GM20000 (cell line): ENCODE measurements at regions not wholly inside any gene's neighbourhood (a gene's known extent, or its start where the extent isn't known, plus 50 kb on each side); places are given as distances from the start of the nearest gene placed in this dataset.

Source experiments
- DNase-seq: peaks from one replicate; pipeline ENCODE4 v3.0.0; 2012; ENCODE audit warnings: low spot score
- TF ChIP-seq, protein P1 (sequence below): IDR thresholded peaks from 2 replicates; pipeline ENCODE4 v1.5.1; 2012; ENCODE audit warnings: mild to moderate bottlenecking, control low read depth; ENCODE audit errors: extremely low read depth, missing control alignments

DNA sequence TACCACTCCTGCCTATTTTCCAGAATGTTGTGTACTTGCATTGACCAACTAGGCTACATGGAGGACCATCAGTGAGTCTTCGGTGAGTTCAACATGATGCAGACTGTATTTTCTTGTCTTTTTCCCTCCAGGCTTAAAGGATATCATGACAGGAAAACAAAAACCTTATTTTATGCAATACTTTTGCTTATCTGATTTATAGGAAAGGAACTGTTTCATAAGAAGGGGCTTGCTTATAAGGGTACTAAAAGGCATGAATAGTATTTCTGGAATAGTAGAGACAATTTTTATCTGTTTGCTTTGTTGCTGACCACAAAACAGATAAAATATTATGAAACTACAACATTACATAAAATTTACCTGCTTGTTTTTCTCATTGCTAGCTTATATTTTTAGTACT, 374.7 kb downstream of the KLF5 start:
- TF ChIP-seq, protein P1, sequence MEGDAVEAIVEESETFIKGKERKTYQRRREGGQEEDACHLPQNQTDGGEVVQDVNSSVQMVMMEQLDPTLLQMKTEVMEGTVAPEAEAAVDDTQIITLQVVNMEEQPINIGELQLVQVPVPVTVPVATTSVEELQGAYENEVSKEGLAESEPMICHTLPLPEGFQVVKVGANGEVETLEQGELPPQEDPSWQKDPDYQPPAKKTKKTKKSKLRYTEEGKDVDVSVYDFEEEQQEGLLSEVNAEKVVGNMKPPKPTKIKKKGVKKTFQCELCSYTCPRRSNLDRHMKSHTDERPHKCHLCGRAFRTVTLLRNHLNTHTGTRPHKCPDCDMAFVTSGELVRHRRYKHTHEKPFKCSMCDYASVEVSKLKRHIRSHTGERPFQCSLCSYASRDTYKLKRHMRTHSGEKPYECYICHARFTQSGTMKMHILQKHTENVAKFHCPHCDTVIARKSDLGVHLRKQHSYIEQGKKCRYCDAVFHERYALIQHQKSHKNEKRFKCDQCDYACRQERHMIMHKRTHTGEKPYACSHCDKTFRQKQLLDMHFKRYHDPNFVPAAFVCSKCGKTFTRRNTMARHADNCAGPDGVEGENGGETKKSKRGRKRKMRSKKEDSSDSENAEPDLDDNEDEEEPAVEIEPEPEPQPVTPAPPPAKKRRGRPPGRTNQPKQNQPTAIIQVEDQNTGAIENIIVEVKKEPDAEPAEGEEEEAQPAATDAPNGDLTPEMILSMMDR: no peak
- DNase-seq: no peak

DNA sequence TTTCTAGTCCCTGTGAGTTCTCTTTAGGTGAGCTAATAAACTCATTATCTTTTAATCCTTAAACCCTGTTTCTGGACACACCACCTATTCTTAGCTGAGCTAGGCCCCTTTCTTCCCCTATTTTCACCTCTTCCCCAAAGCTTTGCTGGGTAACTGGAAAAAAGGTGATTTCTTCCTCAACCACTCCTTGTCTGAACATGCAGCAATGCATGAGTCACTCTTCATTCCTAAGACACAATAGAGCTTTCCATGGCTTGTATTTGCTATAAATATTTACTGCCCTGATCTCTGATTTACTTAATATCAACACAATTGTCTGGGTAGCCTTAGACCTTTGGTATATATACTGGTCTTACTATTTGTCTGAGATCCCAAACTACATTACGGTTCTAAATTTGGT, 370.9 kb downstream of the KLF5 start:
- TF ChIP-seq, protein P1: no peak
- DNase-seq: no peak

DNA sequence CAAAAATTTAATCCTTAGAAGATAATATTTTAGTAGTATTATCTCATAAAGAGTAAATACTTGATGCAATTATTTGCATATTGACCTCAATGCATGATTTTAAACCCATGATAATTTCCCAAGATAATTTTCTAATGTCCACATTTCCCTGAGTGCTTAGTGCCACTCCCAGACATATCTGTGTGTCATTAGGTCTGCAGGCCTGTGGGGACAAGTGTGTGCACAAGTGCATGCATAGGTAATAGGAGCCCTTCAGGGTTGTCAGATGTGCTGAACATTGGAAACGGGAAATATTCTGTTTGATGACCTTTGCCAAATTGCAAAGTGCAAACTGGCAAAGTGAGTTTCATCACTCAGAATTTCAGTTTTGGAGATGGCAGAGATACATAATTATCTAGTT, 369.9 kb downstream of the KLF5 start:
- TF ChIP-seq, protein P1: no peak
- DNase-seq: no peak

DNA sequence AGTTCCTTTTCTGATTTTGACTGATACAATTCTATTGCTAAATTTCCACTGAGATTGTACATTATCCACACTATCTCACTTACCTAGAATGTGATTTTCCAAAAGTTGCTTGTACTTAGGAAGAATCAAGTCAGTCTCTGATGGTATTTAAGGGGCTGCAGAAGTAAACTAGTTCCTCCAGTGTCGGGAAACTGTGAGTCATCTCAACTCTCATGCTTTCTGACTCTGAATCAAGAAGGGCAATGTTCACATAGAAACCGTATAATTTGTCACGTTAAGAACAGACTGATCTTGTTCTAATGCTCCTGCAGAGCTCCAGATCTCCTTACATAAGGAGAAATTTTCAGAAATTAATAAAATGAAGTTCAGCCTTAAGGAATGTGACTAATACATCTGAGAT, 369.3 kb downstream of the KLF5 start:
- DNase-seq: no peak
- TF ChIP-seq, protein P1: no peak

DNA sequence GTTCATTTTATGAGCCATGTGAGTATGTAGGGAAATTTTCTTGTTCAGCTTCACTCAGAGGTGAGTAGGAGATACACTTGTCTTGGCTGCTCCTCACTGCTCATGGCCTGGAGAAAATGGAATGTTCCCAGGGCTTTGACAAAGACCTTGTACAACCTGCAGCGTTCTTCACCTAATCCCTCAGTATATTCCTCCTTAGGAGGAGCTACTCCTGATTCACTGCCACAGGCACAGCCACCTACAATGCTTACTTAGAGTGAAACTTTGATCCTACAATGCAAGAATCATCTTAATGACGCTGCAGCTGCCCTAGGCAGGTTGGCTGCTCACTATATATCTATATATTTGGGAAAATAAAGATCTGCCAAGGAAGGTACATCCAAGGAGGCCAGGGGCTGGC, 364.2 kb downstream of the KLF5 start:
- TF ChIP-seq, protein P1: no peak
- DNase-seq: no peak

DNA sequence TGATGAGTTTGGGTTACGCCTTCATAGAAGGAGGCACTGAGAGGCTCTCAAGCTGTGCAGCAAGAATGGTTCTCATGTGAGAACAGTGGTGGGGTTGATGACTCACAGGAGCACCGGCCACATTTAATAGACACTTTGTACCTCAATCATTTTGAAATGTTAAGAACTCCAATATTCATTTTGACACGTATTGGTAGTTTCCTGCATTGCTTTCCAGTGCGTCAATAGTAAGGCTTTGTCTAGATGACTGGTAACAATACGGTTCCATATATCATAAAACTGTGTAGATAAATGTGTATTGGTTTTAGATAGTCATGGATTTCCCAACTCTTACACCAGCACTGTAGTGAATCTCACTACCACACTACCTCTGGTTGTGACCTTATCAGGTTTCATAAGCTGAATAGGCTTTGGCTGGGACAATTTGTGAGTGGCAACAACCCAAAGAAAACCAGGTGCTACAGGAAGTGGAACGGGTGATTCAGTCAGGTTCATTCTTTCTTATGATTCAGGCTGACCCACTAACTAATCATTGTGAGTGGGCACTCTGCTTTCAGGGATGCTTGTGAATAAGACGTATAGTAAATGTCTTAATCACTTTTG, 362.6 kb downstream of the KLF5 start:
- TF ChIP-seq, protein P1: no peak

DNA sequence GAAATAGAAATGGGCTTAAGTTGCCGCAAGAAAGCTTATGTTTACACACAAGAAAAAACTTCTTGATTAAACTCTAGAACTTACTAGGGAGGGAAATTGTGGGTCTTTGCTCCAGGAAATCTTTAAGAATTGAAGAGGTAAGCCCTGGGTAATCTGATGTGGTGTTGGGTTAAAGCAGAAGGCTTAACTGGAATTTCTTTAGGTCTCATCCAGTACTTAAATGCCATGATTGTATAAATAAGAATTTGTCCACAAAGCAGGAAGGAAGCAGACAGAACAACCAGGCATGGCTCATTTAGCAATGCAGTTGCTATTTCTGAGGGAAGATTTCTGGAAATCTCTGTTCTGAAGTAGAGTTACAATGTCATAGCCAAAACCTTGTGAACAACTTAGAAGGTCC, 360.4 kb downstream of the KLF5 start:
- DNase-seq: no peak
- TF ChIP-seq, protein P1: no peak

More for the DNA sequence above, 362.6 kb downstream of the KLF5 start:
- DNase-seq: no peak
